ENCODE measurements at regions not wholly inside any gene's neighbourhood (a gene's known extent, or its start where the extent isn't known, plus 50 kb on each side); places are given as distances from the start of the nearest gene placed in this dataset.

GRCh38 chr9:71171517-71171916 is 50.1 kb upstream of the TRPM3 start:
- Histone ChIP-seq H3K27ac (no peak overlapping the region), H3K27me3 (replicated peaks; ENCODE audit: insufficient read depth) (no peaks in the 10 kb centered on the region), H3K4me1 (replicated peaks) (no peaks in the 10 kb centered on the region), H3K36me3 (no peaks in the 10 kb centered on the region), H3K4me3 (no peak overlapping the region), H3K9me3 (no peaks in the 10 kb centered on the region)
- TF ChIP-seq CTCF (IDR thresholded peaks at IDR 0.05), result no peak
- no peak for TF ChIP-seq POLR2AphosphoS5 (IDR thresholded peaks at IDR 0.05)
- TF ChIP-seq POLR2A (IDR thresholded peaks at IDR 0.05), result no peak
- DNase-seq (ENCODE audit: low spot score), result no peak
- WGBS, result 74% methylated on average over 9 of the region's 9 CpGs
- intact Hi-C loops (cut with DNase I), result no loop called here
